ENCODE measurements at regions not wholly inside any gene's neighbourhood (a gene's known extent, or its start where the extent isn't known, plus 50 kb on each side); places are given as distances from the start of the nearest gene placed in this dataset.

DNA sequence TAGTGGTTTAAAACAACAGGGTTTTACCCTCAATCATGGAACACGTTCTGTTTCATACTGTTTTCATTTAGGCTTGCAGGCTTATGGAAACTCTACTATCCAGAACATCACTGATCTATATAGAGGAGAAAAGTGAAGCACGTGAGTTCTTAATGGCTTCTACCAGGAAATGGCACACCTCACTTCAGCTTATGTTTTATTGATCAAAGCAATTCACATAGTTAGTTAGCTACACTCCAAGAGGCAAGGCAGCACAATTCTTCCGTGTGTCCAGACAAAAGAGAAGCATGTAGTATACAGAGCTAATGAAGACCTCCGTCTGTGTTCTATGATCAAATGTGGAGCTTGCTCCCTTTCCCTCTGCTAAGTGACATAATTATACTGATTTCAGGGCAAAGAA lies 353.3 kb upstream of the CD180 start:
- H3K23me2 ChIP-seq (ENCODE audit: insufficient read length, low read depth, low read length, poor library complexity, severe bottlenecking), result no peaks in the 10 kb centered on the region
- no peak overlapping the region for H3K9ac ChIP-seq (ENCODE audit: extremely low read depth, insufficient read length, low read length)
- no peak overlapping the region for H3K4me3 Mint-ChIP-seq

More for the DNA sequence above, 353.3 kb upstream of the CD180 start:
- H3K27ac ChIP-seq (ENCODE audit: insufficient read length, low read depth, low read length), result no peak overlapping the region
- H2BK15ac ChIP-seq (ENCODE audit: low read depth, low read length), result no peak overlapping the region
- H3K79me1 ChIP-seq (ENCODE audit: insufficient read depth, low read depth, low read length, poor library complexity, severe bottlenecking), result no peaks in the 10 kb centered on the region
- no peak overlapping the region for H2BK20ac ChIP-seq (ENCODE audit: low read depth, low read length, poor library complexity, severe bottlenecking)
- H4K91ac ChIP-seq (ENCODE audit: insufficient read length, low read depth, low read length), result no peak overlapping the region
- H2BK120ac ChIP-seq (ENCODE audit: low read depth, low read length, poor library complexity, severe bottlenecking), result no peak overlapping the region
- no peaks in the 10 kb centered on the region for H3K4me1 ChIP-seq (ENCODE audit: insufficient read depth, low read length)
- H3T11ph ChIP-seq (ENCODE audit: low read length), result no peak overlapping the region
- no peaks in the 10 kb centered on the region for H3K9me3 ChIP-seq (ENCODE audit: control insufficient read depth, low read depth, low read length)
- no peak overlapping the region for H2AK5ac ChIP-seq (ENCODE audit: insufficient read length, low read length)
- Mint-ChIP-seq H3K36me3 (ENCODE audit: insufficient read depth in 1 of 3, low read depth in 3 of 3) (no peaks in the 10 kb centered on the region), H3K9me3 (no peaks in the 10 kb centered on the region), H3K27me3 (ENCODE audit: low read depth) (no peaks in the 10 kb centered on the region), H3K4me1 (no peaks in the 10 kb centered on the region), H3K27ac (no peak overlapping the region)
- H4K8ac ChIP-seq (replicated peaks; ENCODE audit: insufficient read length, low read depth, low read length), result no peak overlapping the region
- no peak overlapping the region for H2BK12ac ChIP-seq (ENCODE audit: insufficient read length, low read depth, low read length)
- H3K4me2 ChIP-seq (ENCODE audit: insufficient read depth, insufficient read length, low read length), result no peak overlapping the region
- TF ChIP-seq, protein P1, sequence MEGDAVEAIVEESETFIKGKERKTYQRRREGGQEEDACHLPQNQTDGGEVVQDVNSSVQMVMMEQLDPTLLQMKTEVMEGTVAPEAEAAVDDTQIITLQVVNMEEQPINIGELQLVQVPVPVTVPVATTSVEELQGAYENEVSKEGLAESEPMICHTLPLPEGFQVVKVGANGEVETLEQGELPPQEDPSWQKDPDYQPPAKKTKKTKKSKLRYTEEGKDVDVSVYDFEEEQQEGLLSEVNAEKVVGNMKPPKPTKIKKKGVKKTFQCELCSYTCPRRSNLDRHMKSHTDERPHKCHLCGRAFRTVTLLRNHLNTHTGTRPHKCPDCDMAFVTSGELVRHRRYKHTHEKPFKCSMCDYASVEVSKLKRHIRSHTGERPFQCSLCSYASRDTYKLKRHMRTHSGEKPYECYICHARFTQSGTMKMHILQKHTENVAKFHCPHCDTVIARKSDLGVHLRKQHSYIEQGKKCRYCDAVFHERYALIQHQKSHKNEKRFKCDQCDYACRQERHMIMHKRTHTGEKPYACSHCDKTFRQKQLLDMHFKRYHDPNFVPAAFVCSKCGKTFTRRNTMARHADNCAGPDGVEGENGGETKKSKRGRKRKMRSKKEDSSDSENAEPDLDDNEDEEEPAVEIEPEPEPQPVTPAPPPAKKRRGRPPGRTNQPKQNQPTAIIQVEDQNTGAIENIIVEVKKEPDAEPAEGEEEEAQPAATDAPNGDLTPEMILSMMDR (conservative IDR thresholded peaks at IDR 0.05), result no peak
- no peaks in the 10 kb centered on the region for H4K20me1 ChIP-seq (ENCODE audit: control insufficient read depth, insufficient read depth, insufficient read length)
- H3K56ac ChIP-seq (ENCODE audit: insufficient read length, low read depth, low read length), result no peak overlapping the region
- no peaks in the 10 kb centered on the region for H3K27me3 ChIP-seq (ENCODE audit: insufficient read depth, low read length)
- DNase-seq, result no peak
- no peak overlapping the region for H3K23ac ChIP-seq (ENCODE audit: insufficient read length, low read depth, low read length)
- H3K4ac ChIP-seq (ENCODE audit: low read depth, low read length), result no peak overlapping the region
- H2BK5ac ChIP-seq (ENCODE audit: insufficient read length, low read length), result no peak overlapping the region
- H4K5ac ChIP-seq (ENCODE audit: insufficient read length, low read depth, low read length), result no peak overlapping the region
- no peak overlapping the region for H2AFZ ChIP-seq (ENCODE audit: low read length)
- no peak overlapping the region for H3K18ac ChIP-seq (ENCODE audit: insufficient read length, low read depth, low read length)
- no CpG with 5 or more reads among the region's 4 CpGs for WGBS (ENCODE audit: extremely low coverage, insufficient read length, low lambda C conversion rate)
- H3K14ac ChIP-seq (ENCODE audit: insufficient read depth, low read length), result no peak overlapping the region
- no peaks in the 10 kb centered on the region for H3K79me2 ChIP-seq (ENCODE audit: insufficient read depth, low read length)
